GM12878 (cell line): ENCODE measurements at regions not wholly inside any gene's neighbourhood (a gene's known extent, or its start where the extent isn't known, plus 50 kb on each side); places are given as distances from the start of the nearest gene placed in this dataset.

ENCODE experiments used
- ATAC-seq: fragments of 200-7000 bp; cut with Tn5 transposase; 3 replicates; pipeline ENCODE4 v1.9.1; 2020; ENCODE audit warnings: mild to moderate bottlenecking, moderate library complexity
- BruUV-seq: library from RNA; stranded (reverse); fragments of 400-500 nt; replicated peaks from 2 replicates; lab custom pipeline; 2021; lab: Mats Ljungman, UMichigan
- CTCF ChIA-PET: fragments of 300-600 bp; sonication (Branson Sonifier 250); formaldehyde crosslinking; extraction: SDS; loops from one replicate; lab custom pipeline; 2021; ENCODE audit warnings: inconsistent platforms; lab: Yijun Ruan, JAX
- POLR2A ChIA-PET: fragments of 350-600 bp; formaldehyde crosslinking; extraction: SDS; loops from one replicate; lab custom pipeline; 2021; ENCODE audit warnings: inconsistent platforms; lab: Charles Lee
- RAD21 ChIA-PET: fragments of 300-600 bp; sonication (Branson Sonifier 250); formaldehyde crosslinking; loops from one replicate; lab custom pipeline; 2023; ENCODE audit warnings: antibody characterized with exemption; ENCODE audit not compliant: unreplicated experiment; lab: Charles Lee
- SMC1A ChIA-PET: fragments of 300-600 bp; sonication (Branson Sonifier 250); formaldehyde crosslinking; loops from one replicate; lab custom pipeline; 2023; ENCODE audit not compliant: unreplicated experiment, uncharacterized antibody; lab: Charles Lee
- DNase-seq: peaks from one replicate; pipeline ENCODE4 v3.0.0-alpha.2; 2011; ENCODE audit warnings: low read depth, low spot score
- FAIRE-seq: peaks from 3 replicates; lab custom pipeline; 2011; peaks lifted over from hg19 to GRCh38; lab: Jason Lieb, UNC
- H2AFZ ChIP-seq: 2 replicates; pipeline ENCODE4 v1.6.0; 2011; ENCODE audit warnings: low read depth, low read length, control low read depth; ENCODE audit not compliant: control insufficient read depth
- H3K27ac ChIP-seq: 2 replicates; pipeline ENCODE4 v1.5.1; 2011; ENCODE audit warnings: control low read depth; ENCODE audit not compliant: control insufficient read depth, insufficient read depth
- H3K27me3 ChIP-seq, 2 experiments: replicated peaks in 1 of 2; 2 replicates each; pipeline versions ENCODE4 v1.6.0 to v1.6.1; 2011; ENCODE audit warnings: low read length in 1 of 2; ENCODE audit not compliant: control insufficient read depth in 2 of 2, insufficient read depth in 2 of 2
- H3K36me3 ChIP-seq, 2 experiments: 2 replicates each; pipeline ENCODE4 v1.5.1; 2011; ENCODE audit warnings: low read length in 1 of 2; ENCODE audit not compliant: control insufficient read depth in 2 of 2, insufficient read depth in 2 of 2
- H3K4me1 ChIP-seq: 2 replicates; pipeline ENCODE4 v1.6.1; 2011; ENCODE audit warnings: mild to moderate bottlenecking, low read length, moderate library complexity, mixed read lengths; ENCODE audit not compliant: control insufficient read depth, insufficient read depth
- H3K4me2 ChIP-seq: 2 replicates; pipeline ENCODE4 v1.6.0; 2011; ENCODE audit warnings: control low read depth; ENCODE audit not compliant: control insufficient read depth, insufficient read depth
- H3K4me3 ChIP-seq: fragments of 200-600 bp; sonication (generic); 2 replicates; pipeline ENCODE4 v1.5.1; 2016
- H3K79me2 ChIP-seq: 2 replicates; pipeline ENCODE4 v1.6.0; 2011; ENCODE audit warnings: low read length; ENCODE audit not compliant: control insufficient read depth, insufficient read depth
- H3K9ac ChIP-seq: 2 replicates; pipeline ENCODE4 v1.8.0; 2011; ENCODE audit warnings: low read length, control low read depth, mixed read lengths; ENCODE audit not compliant: control insufficient read depth, insufficient read depth
- H3K9me3 ChIP-seq: replicated peaks from 3 replicates; pipeline ENCODE4 v1.5.1; 2011; ENCODE audit warnings: mild to moderate bottlenecking, low read length; ENCODE audit not compliant: control insufficient read depth, insufficient read depth
- H4K20me1 ChIP-seq: 2 replicates; pipeline ENCODE4 v1.6.0; 2011; ENCODE audit not compliant: control insufficient read depth, insufficient read depth
- ATF2 ChIP-seq: IDR thresholded peaks from 2 replicates; pipeline ENCODE4 v1.6.1; 2012; ENCODE audit warnings: low read length, inconsistent platforms
- BCL11A ChIP-seq: IDR thresholded peaks from 2 replicates; pipeline ENCODE4 v1.6.1; 2011; ENCODE audit warnings: low read depth, low read length
- CEBPB ChIP-seq, 2 experiments: fragments of 150-350 bp in 1 of 2; IDR thresholded peaks; 2 replicates each; pipeline ENCODE4 v1.6.1; 2012 to 2014; ENCODE audit warnings: low read depth in 2 of 2, low read length in 2 of 2, borderline replicate concordance in 1 of 2, inconsistent platforms in 1 of 2
- ETV6 ChIP-seq, 2 experiments: fragments of 450-650 bp in 1 of 2; IDR thresholded peaks in 1 of 2; conservative IDR thresholded peaks in 1 of 2; 2 replicates each; pipeline ENCODE4 v1.6.1; 2014; ENCODE audit warnings: antibody characterized with exemption in 1 of 2, borderline replicate concordance in 1 of 2, low read depth in 1 of 2, mild to moderate bottlenecking in 1 of 2, moderate library complexity in 1 of 2
- GABPA ChIP-seq: IDR thresholded peaks from 2 replicates; pipeline ENCODE4 v1.6.1; 2014; ENCODE audit warnings: antibody characterized with exemption, low read depth, mild to moderate bottlenecking, inconsistent platforms
- HCFC1 ChIP-seq: fragments of 150-350 bp; IDR thresholded peaks from 2 replicates; pipeline ENCODE4 v1.6.1; 2014; ENCODE audit warnings: low read length
- IKZF1 ChIP-seq: fragments of 450-650 bp; conservative IDR thresholded peaks from 2 replicates; pipeline ENCODE4 v1.6.1; 2017; ENCODE audit warnings: antibody characterized with exemption, mild to moderate bottlenecking
- IRF5 ChIP-seq: fragments of 450-650 bp; IDR thresholded peaks from 2 replicates; pipeline ENCODE4 v1.6.1; 2017; ENCODE audit warnings: borderline replicate concordance
- KDM1A ChIP-seq: fragments of 200-600 bp; sonication (generic); IDR thresholded peaks from 2 replicates; pipeline ENCODE4 v1.6.1; 2016; ENCODE audit warnings: borderline replicate concordance
- LARP7 ChIP-seq: fragments of 450-650 bp; IDR thresholded peaks from 2 replicates; pipeline ENCODE4 v1.6.1; 2017; ENCODE audit warnings: mild to moderate bottlenecking
- MEF2A ChIP-seq: IDR thresholded peaks from 2 replicates; pipeline ENCODE4 v1.6.1; 2011; ENCODE audit warnings: low read depth, mild to moderate bottlenecking, low read length, moderate library complexity; ENCODE audit not compliant: insufficient read depth
- MEF2B ChIP-seq: fragments of 450-650 bp; IDR thresholded peaks from 2 replicates; pipeline ENCODE4 v1.6.1; 2018; ENCODE audit warnings: mild to moderate bottlenecking, moderate library complexity; ENCODE audit not compliant: partially characterized antibody, poor library complexity, severe bottlenecking
- NBN ChIP-seq: fragments of 450-650 bp; IDR thresholded peaks from 2 replicates; pipeline ENCODE4 v1.6.1; 2016
- PAX5 ChIP-seq: IDR thresholded peaks from 2 replicates; pipeline ENCODE4 v1.6.1; 2011; ENCODE audit warnings: low read depth, low read length, borderline replicate concordance
- PBX3 ChIP-seq: IDR thresholded peaks from 2 replicates; pipeline ENCODE4 v1.6.1; 2011; ENCODE audit warnings: mild to moderate bottlenecking, low read depth, low read length, moderate library complexity; ENCODE audit not compliant: insufficient replicate concordance
- SREBF1 ChIP-seq: IDR thresholded peaks from 2 replicates; pipeline ENCODE4 v1.6.1; 2012; ENCODE audit warnings: mild to moderate bottlenecking, low read length
- TBL1XR1 ChIP-seq: IDR thresholded peaks from 2 replicates; pipeline ENCODE4 v1.6.1; 2012; ENCODE audit warnings: low read depth, low read length, improper control_type of control experiment
- YBX1 ChIP-seq: fragments of 450-650 bp; IDR thresholded peaks from 2 replicates; pipeline ENCODE4 v1.6.1; 2016; ENCODE audit warnings: antibody characterized with exemption
- WGBS: methylation state at CpG from one replicate; pipeline ENCODE4 v1.1.6; 2016; ENCODE audit warnings: low lambda C conversion rate; ENCODE audit not compliant: insufficient replicate concordance, insufficient coverage; ENCODE audit errors: missing lambda C conversion rate; 5-methylcytosine and 5-hydroxymethylcytosine counted together
- in situ Hi-C: fragments of 300-500 bp; cut with MboI; formaldehyde crosslinking; loops from 9 replicates; pipeline ENCODE4 v1.14.3; 2018; ENCODE audit warnings: mixed read lengths
- intact Hi-C: fragments of 100-400 bp; cut with micrococcal nuclease; formaldehyde crosslinking; loops from one replicate; pipeline ENCODE4 v1.14.2; 2022; ENCODE audit not compliant: unreplicated experiment
- TF ChIP-seq, protein P1 (sequence below): fragments of 450-650 bp; IDR thresholded peaks from 2 replicates; pipeline ENCODE4 v1.6.1; 2014; ENCODE audit warnings: mild to moderate bottlenecking

GRCh38 chr6:87922947-87923330 lies 124.7 kb upstream of the SPACA1 start:
- H4K20me1 ChIP-seq = no peaks in the 10 kb centered on the region
- H3K4me2 ChIP-seq = peak overlapping the region; percentile 71
- FAIRE-seq = peak; percentile 54
- H3K27me3 ChIP-seq = no peaks in the 10 kb centered on the region
- POLR2A ChIA-PET = interaction anchor here (0.7 to 3.0 kb wide), 3 partner anchors 15 to 117 kb away, joined by 3 to 19 read pairs (median 3); no protein-coding TSS in a partner anchor
- SMC1A ChIA-PET = interaction anchor here (0.6 to 10.9 kb wide), 10 partner anchors 9 to 242 kb away, joined by 3 to 203 read pairs (median 4); no protein-coding TSS in a partner anchor
- 0% methylated on average over 2 of the region's 2 CpGs for WGBS
- H3K9ac ChIP-seq = peak overlapping the region; percentile 43; the same call in 1 of the 2 replicates
- no TSS peak for BruUV-seq
- DNase-seq = peak; percentile 86
- CTCF ChIA-PET = interaction anchor here (0.6 to 3.7 kb wide), 7 partner anchors 10 to 571 kb away, joined by 3 to 51 read pairs (median 5); no protein-coding TSS in a partner anchor
- H3K27ac ChIP-seq = peak overlapping the region; percentile 94
- H3K79me2 ChIP-seq = no peaks in the 10 kb centered on the region
- H3K4me3 ChIP-seq = no peak overlapping the region
- no peaks in the 10 kb centered on the region for H3K36me3 ChIP-seq
- intact Hi-C loops = loop anchor here (10.0 kb wide), 4 partner anchors 168 to 732 kb away; partner anchors contain the start of gene RARS2
- H2AFZ ChIP-seq = peak overlapping the region; percentile 20
- in situ Hi-C loops = no loop called here
- H3K4me1 ChIP-seq = peaks cover 71% of the 10 kb centered on the region
- RAD21 ChIA-PET = interaction anchor here (0.6 to 2.5 kb wide), 12 partner anchors 15 to 718 kb away, joined by 3 to 35 read pairs (median 6); no protein-coding TSS in a partner anchor
- ATAC-seq = peak; percentile 75
- H3K9me3 ChIP-seq = no peaks in the 10 kb centered on the region; the same call in 2 of the 3 replicates
- no peak for TF ChIP-seq CEBPB (IDR thresholded peaks at IDR 0.05; ENCODE audit: borderline replicate concordance in 1 of 2, low read depth in 2 of 2, low read length in 2 of 2)
- peak; percentile 71 for TF ChIP-seq PBX3
- 0 out of 2 replicates have a peak, but pooled peaks have one; percentile 51 for TF ChIP-seq GABPA
- TF ChIP-seq YBX1 = no peak
- TF ChIP-seq HCFC1 = no peak
- TF ChIP-seq KDM1A = no peak
- peak; percentile 55; the same call in 1 of the 2 replicates for TF ChIP-seq MEF2A
- no peak for TF ChIP-seq SREBF1
- TF ChIP-seq ATF2 = peak; percentile 83
- TF ChIP-seq LARP7 = peak; percentile 17; the same call in 1 of the 2 replicates
- TF ChIP-seq BCL11A = peak; percentile 83
- peak in 1 of 2 experiments; percentile 80; a peak in 1 of 4 replicates for TF ChIP-seq ETV6 (conservative IDR thresholded peaks at IDR 0.05 in 1 of 2, IDR thresholded peaks at IDR 0.05 in 1 of 2; ENCODE audit: borderline replicate concordance in 1 of 2, low read depth in 1 of 2)
- peak; percentile 67 for TF ChIP-seq MEF2B
- TF ChIP-seq PAX5 = peak; percentile 96
- TF ChIP-seq IRF5 = no peak
- TF ChIP-seq NBN = peak; percentile 88
- TF ChIP-seq TBL1XR1 = 0 out of 2 replicates have a peak, but pooled peaks have one; percentile 74
- TF ChIP-seq, protein P1, sequence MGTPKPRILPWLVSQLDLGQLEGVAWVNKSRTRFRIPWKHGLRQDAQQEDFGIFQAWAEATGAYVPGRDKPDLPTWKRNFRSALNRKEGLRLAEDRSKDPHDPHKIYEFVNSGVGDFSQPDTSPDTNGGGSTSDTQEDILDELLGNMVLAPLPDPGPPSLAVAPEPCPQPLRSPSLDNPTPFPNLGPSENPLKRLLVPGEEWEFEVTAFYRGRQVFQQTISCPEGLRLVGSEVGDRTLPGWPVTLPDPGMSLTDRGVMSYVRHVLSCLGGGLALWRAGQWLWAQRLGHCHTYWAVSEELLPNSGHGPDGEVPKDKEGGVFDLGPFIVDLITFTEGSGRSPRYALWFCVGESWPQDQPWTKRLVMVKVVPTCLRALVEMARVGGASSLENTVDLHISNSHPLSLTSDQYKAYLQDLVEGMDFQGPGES = no peak
- TF ChIP-seq IKZF1 = peak; percentile 89
